Fibroblast of mammary gland (primary cell): ENCODE measurements at regions not wholly inside any gene's neighbourhood (a gene's known extent, or its start where the extent isn't known, plus 50 kb on each side); places are given as distances from the start of the nearest gene placed in this dataset.

Source experiments
- DNase-seq: peaks from one replicate; pipeline ENCODE4 v3.0.0-alpha.2; 2010; ENCODE audit warnings: low read depth
- H3K4me3 ChIP-seq: 2 replicates; pipeline ENCODE4 v1.5.1; 2011; ENCODE audit warnings: low read depth, mild to moderate bottlenecking, low read length, moderate library complexity; ENCODE audit not compliant: control insufficient read depth
- TF ChIP-seq, protein P1 (sequence below): conservative IDR thresholded peaks from 2 replicates; pipeline ENCODE4 v1.5.1; 2011; ENCODE audit warnings: low read depth, low read length, inconsistent platforms; ENCODE audit not compliant: control insufficient read depth, insufficient read depth

DNA sequence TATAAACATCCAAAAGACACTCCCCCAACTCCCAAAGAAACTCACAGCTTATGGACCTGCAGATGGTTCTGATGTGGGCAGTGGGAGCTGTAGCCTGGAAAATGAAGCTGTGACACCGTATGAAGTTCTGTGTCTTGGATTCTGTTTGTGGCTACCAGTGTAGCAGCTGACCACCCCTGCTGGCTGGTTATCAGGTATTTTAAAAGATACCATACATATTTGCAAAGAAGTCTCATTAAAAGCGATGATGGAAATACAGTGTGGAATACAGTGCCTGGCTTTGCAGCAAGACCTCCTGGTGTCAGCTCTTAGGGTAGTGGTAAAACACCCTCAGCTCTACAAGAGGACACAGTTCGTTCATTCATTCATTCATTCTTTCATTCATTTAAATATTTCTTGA, 194.3 kb upstream of the PRKCQ start:
- H3K4me3 ChIP-seq = no peak overlapping the region
- TF ChIP-seq, protein P1, sequence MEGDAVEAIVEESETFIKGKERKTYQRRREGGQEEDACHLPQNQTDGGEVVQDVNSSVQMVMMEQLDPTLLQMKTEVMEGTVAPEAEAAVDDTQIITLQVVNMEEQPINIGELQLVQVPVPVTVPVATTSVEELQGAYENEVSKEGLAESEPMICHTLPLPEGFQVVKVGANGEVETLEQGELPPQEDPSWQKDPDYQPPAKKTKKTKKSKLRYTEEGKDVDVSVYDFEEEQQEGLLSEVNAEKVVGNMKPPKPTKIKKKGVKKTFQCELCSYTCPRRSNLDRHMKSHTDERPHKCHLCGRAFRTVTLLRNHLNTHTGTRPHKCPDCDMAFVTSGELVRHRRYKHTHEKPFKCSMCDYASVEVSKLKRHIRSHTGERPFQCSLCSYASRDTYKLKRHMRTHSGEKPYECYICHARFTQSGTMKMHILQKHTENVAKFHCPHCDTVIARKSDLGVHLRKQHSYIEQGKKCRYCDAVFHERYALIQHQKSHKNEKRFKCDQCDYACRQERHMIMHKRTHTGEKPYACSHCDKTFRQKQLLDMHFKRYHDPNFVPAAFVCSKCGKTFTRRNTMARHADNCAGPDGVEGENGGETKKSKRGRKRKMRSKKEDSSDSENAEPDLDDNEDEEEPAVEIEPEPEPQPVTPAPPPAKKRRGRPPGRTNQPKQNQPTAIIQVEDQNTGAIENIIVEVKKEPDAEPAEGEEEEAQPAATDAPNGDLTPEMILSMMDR = no peak
- no peak for DNase-seq

DNA sequence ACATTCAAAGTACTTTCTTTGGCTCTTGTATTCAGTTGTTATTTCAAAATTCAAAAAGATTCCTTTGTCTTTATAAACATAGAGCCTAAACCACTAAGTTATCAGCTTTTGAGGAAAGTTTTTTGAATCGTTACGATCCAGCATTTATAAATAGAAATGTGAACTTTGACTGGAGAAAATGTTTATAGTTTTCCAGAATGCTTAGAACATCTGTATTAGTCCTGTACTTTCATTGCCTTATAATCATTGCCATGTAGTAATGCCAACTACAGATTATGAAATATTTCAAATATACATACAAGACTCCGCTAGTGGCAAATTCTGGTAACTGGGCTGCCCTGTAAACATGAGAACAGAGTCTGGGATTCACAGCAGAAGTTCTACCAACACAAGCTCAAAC, 191.3 kb upstream of the PRKCQ start:
- TF ChIP-seq, protein P1 = no peak
- no peak overlapping the region for H3K4me3 ChIP-seq
- no peak for DNase-seq

DNA sequence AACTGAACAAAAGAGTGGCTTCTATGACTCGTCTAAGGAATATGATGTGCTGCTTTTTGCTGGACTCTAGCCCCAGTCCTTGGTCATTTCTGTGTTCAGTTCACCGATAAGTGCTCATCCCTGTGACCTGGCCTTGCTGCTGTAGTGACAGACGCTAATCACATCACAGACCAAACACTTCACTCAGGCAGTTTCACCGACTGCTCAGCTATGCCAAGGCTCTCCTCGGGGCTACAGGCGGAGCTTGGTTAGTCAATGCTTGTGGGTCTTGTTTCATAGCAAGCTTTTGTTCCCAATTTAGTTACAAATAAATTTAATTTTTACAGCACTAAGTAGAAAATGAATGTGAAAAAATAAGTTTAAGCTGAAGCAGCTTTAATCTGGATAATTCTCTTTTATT, 190.8 kb upstream of the PRKCQ start:
- no peak overlapping the region for H3K4me3 ChIP-seq
- TF ChIP-seq, protein P1 = no peak
- DNase-seq = peak; percentile 35

DNA sequence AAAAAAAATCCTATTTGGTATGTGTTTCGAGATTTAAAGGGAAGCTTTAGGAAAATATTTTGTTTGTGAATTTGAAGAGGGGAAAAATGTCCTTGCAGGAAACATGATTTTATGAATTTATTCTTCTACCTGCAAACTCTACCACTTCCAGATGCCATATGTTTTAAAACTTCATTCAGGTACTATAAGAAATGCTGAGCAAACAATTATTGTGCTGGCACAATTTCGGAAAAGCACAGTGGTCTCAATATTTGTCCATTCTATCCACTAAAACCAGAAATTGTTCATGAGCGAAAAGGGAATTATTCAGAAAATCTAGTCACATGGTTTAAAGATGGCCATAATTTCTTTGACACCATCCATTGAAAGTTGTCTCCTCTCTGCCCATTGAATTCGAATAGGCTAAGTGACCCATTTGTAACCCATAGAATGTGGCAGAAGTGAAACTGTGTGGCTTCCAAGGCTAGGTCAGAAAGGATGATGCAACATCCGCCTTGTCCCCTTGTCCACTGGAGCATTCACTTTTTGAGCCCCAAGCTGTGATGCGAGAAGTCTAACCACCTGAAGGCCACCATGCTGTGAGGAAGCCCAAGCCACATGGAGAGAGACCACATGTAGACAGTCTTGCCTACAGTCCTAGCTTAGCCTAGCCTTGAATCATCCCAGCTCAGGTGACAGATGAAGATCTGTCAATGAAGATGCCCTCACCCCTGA, 189.8 kb upstream of the PRKCQ start:
- DNase-seq = no peak
- TF ChIP-seq, protein P1 = no peak

DNA sequence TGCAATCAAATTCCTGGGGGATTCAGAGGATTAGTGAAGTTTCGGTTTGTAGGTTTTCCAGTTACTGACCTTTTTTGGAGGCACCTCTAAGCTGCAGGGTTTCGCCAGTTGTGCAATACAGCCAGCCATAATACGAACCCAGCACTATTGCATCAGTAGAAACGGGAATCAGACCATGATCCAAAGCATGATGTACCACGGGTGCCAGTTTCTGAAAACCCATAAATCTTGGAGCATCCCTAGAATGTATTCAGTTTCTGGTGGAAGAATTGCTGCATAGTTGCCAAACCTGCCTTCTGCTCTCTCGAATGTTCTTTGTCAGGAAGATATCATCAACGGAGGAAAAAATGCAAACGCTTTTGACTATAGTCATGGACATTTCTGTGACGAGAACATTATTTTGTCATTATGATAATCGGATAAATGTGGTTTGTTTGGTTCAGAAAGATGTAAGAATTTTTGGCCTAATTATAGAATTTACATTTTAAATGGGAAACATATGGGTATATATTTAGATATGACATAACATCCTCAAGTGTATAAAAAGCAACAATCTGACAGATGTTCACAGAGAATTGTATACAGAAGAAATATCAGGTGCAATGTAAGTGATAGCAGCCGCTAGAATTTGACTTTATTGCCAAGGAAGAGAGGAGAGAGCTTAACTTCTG, 186.2 kb upstream of the PRKCQ start:
- TF ChIP-seq, protein P1 = no peak
- no peak overlapping the region for H3K4me3 ChIP-seq
- DNase-seq = peak; percentile 91

More for the DNA sequence above, 189.8 kb upstream of the PRKCQ start:
- H3K4me3 ChIP-seq = no peak overlapping the region

DNA sequence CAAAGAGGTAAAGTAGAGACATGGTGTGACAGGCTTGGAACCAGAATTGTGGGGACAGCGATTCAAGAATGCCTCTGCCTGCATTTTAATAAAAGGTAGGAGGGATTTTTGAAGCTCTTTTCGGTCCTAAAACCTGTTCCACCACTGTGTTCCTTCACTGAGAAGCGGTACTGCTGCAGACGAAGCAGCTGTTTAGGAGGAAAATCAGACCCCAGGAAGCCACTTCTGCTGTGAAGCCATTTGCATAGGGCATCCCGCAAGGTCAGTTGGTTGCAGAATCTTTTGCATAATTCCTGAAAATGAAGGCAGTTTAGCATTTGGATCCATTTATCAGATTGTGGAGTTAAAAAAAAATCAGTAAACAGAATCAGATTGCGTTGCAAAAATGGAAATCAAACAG, 183.3 kb upstream of the PRKCQ start:
- no peak overlapping the region for H3K4me3 ChIP-seq
- TF ChIP-seq, protein P1 = no peak
- no peak for DNase-seq

DNA sequence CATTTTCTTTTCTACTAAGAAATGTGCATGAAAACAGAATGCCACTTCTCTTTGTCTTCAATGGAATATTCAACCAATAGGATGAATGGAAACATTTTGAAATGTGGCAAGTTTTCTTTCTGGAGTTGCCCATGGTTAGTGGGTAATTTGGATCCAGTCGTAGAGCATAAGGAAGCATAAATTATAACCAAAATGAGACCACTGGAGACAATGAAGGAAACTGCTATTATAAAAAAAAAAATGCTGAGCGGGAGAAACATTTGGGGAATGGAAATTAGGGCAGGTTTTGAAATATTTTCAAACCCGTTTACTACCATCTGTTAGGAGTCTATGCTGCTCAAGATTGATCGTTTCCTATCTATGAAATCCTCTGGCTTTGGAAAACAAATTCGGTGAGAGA, 182.9 kb upstream of the PRKCQ start:
- H3K4me3 ChIP-seq = no peak overlapping the region
- TF ChIP-seq, protein P1 = no peak
- DNase-seq = no peak
